Activated CD8-positive, alpha-beta T cell treated with anti-CD3 and anti-CD28 coated beads for 36 hours (primary cell): ENCODE measurements at regions not wholly inside any gene's neighbourhood (a gene's known extent, or its start where the extent isn't known, plus 50 kb on each side); places are given as distances from the start of the nearest gene placed in this dataset.
"Not testable (repeated sequence)": the region's sequence is repeated elsewhere in the genome, so short reads cannot be mapped to it uniquely, and the experiment has no call there.

ENCODE experiments used
- ATAC-seq: fragments of 200-7000 bp; cut with Tn5 transposase; one replicate; pipeline ENCODE4 v1.10.0; 2021; ENCODE audit warnings: mild to moderate bottlenecking, moderate library complexity
- CTCF ChIA-PET: fragments of 350-600 bp; sonication (Branson Sonifier 250); formaldehyde crosslinking; loops from one replicate; lab custom pipeline; 2021; ENCODE audit warnings: antibody characterized with exemption; lab: Charles Lee
- POLR2A ChIA-PET: fragments of 350-600 bp; sonication (Branson Sonifier 250); formaldehyde crosslinking; loops from one replicate; lab custom pipeline; 2021; ENCODE audit warnings: antibody characterized with exemption; lab: Charles Lee
- DNase-seq: peaks from one replicate; pipeline ENCODE4 v3.0.0-alpha.2; 2020
- H3K27ac Mint-ChIP-seq: one replicate; pipeline ENCODE4 v1.8.0; 2021; ENCODE audit warnings: mild to moderate bottlenecking, mixed read lengths
- H3K27me3 Mint-ChIP-seq: one replicate; pipeline ENCODE4 v1.8.0; 2021; ENCODE audit warnings: mixed read lengths
- H3K36me3 Mint-ChIP-seq: one replicate; pipeline ENCODE4 v1.8.0; 2021; ENCODE audit warnings: low read depth, mixed read lengths
- H3K4me1 Mint-ChIP-seq: one replicate; pipeline ENCODE4 v1.8.0; 2021; ENCODE audit warnings: low read depth, mixed read lengths
- H3K4me3 Mint-ChIP-seq: one replicate; pipeline ENCODE4 v1.8.0; 2021; ENCODE audit warnings: mild to moderate bottlenecking, moderate library complexity, mixed read lengths
- H3K9me3 Mint-ChIP-seq: one replicate; pipeline ENCODE4 v1.8.0; 2021; ENCODE audit warnings: mixed read lengths
- intact Hi-C: fragments of 100-400 bp; cut with micrococcal nuclease; formaldehyde crosslinking; loops from one replicate; pipeline ENCODE4 v1.10.0; 2022
- TF ChIP-seq, protein P1 (sequence below): fragments of 200-600 bp; IDR thresholded peaks from one replicate; pipeline ENCODE4 v1.8.0; 2022; ENCODE audit warnings: antibody characterized with exemption, mild to moderate bottlenecking

DNA sequence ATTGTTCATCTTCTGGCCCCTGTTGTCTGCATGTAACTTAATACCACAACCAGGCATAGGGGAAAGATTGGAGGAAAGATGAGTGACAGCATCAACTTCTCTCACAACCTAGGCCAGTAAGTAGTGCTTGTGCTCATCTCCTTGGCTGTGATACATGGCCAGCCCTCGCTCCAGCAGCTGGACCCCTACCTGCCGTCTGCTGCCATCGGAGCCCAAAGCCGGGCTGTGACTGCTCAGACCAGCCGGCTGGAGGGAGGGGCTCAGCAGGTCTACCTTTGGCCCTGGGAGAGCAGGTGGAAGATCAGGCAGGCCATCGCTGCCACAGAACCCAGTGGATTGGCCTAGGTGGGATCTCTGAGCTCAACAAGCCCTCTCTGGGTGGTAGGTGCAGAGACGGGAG lies 268.8 kb downstream of the OR4F29 start:
- H3K27me3 Mint-ChIP-seq, ATAC-seq, H3K9me3 Mint-ChIP-seq, H3K36me3 Mint-ChIP-seq, DNase-seq, intact Hi-C loops, H3K27ac Mint-ChIP-seq, POLR2A ChIA-PET, H3K4me1 Mint-ChIP-seq, H3K4me3 Mint-ChIP-seq, CTCF ChIA-PET: not testable (repeated sequence)

GRCh38 chr1:181247-182216 lies 269.9 kb downstream of the OR4F29 start:
- DNase-seq (peak; percentile 52), ATAC-seq (peak; percentile 45)
- H3K27me3 Mint-ChIP-seq, POLR2A ChIA-PET, intact Hi-C loops, H3K4me1 Mint-ChIP-seq, CTCF ChIA-PET, H3K4me3 Mint-ChIP-seq, H3K36me3 Mint-ChIP-seq, H3K9me3 Mint-ChIP-seq, H3K27ac Mint-ChIP-seq: not testable (repeated sequence)
- TF ChIP-seq, protein P1, sequence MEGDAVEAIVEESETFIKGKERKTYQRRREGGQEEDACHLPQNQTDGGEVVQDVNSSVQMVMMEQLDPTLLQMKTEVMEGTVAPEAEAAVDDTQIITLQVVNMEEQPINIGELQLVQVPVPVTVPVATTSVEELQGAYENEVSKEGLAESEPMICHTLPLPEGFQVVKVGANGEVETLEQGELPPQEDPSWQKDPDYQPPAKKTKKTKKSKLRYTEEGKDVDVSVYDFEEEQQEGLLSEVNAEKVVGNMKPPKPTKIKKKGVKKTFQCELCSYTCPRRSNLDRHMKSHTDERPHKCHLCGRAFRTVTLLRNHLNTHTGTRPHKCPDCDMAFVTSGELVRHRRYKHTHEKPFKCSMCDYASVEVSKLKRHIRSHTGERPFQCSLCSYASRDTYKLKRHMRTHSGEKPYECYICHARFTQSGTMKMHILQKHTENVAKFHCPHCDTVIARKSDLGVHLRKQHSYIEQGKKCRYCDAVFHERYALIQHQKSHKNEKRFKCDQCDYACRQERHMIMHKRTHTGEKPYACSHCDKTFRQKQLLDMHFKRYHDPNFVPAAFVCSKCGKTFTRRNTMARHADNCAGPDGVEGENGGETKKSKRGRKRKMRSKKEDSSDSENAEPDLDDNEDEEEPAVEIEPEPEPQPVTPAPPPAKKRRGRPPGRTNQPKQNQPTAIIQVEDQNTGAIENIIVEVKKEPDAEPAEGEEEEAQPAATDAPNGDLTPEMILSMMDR, result peak; percentile 80

DNA sequence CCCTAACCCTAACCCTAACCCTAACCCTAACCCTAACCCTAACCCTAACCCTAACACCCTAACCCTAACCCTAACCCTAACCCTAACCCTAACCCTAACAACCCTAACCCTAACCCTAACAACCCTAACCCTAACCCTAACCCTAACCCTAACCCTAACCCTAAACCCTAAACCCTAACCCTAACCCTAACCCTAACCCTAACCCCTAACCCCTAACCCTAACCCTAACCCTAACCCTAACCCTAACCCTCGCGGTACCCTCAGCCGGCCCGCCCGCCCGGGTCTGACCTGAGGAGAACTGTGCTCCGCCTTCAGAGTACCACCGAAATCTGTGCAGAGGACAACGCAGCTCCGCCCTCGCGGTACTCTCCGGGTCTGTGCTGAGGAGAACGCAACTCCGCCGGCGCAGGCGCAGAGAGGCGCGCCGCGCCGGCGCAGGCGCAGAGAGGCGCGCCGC lies 270.7 kb downstream of the OR4F29 start:
- H3K4me3 Mint-ChIP-seq, H3K27me3 Mint-ChIP-seq, CTCF ChIA-PET, H3K36me3 Mint-ChIP-seq, intact Hi-C loops, H3K27ac Mint-ChIP-seq, H3K4me1 Mint-ChIP-seq, POLR2A ChIA-PET, H3K9me3 Mint-ChIP-seq: not testable (repeated sequence)
- ATAC-seq (peak; percentile 37), DNase-seq (peak; percentile 18)

- ATAC-seq, intact Hi-C loops, POLR2A ChIA-PET, H3K4me1 Mint-ChIP-seq, H3K9me3 Mint-ChIP-seq, CTCF ChIA-PET, H3K36me3 Mint-ChIP-seq, H3K4me3 Mint-ChIP-seq, H3K27me3 Mint-ChIP-seq, DNase-seq, H3K27ac Mint-ChIP-seq: not testable (repeated sequence)
Observed at GRCh38 chr1:138842-139241, 312.6 kb downstream of the OR4F29 start.

DNA sequence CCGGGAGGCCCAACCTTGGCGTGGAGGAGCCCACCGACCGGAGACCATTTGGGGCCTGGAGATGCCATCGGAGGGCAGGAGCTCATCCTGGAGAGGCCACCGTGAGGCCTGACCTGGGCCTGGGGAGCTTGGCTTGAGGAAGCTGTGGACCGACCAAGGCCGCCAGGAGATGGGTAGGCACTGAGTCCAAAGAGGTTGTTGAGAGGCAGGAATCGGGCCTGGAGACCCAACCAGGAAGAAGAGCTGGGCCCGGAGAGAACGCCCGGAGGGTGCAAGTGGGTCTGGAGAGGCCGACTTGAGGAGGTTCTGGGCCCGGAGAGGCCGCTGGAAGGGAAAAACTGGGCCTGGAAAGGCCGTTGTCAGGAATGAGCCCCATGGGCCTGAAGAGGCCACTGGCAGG lies 313.8 kb downstream of the OR4F29 start:
- intact Hi-C loops, CTCF ChIA-PET, H3K36me3 Mint-ChIP-seq, POLR2A ChIA-PET, ATAC-seq, H3K27me3 Mint-ChIP-seq, DNase-seq, H3K4me3 Mint-ChIP-seq, H3K4me1 Mint-ChIP-seq, H3K9me3 Mint-ChIP-seq, H3K27ac Mint-ChIP-seq: not testable (repeated sequence)

GRCh38 chr1:136344-136932 lies 315.0 kb downstream of the OR4F29 start:
- intact Hi-C loops, H3K9me3 Mint-ChIP-seq, H3K36me3 Mint-ChIP-seq, H3K4me1 Mint-ChIP-seq, H3K27ac Mint-ChIP-seq, DNase-seq, CTCF ChIA-PET, POLR2A ChIA-PET, H3K4me3 Mint-ChIP-seq, H3K27me3 Mint-ChIP-seq, ATAC-seq: not testable (repeated sequence)

- CTCF ChIA-PET, H3K4me3 Mint-ChIP-seq, H3K9me3 Mint-ChIP-seq, ATAC-seq, H3K36me3 Mint-ChIP-seq, H3K4me1 Mint-ChIP-seq, H3K27ac Mint-ChIP-seq, POLR2A ChIA-PET, DNase-seq, H3K27me3 Mint-ChIP-seq, intact Hi-C loops: not testable (repeated sequence)
Observed at GRCh38 chr1:134936-135335, 316.5 kb downstream of the OR4F29 start.

DNA sequence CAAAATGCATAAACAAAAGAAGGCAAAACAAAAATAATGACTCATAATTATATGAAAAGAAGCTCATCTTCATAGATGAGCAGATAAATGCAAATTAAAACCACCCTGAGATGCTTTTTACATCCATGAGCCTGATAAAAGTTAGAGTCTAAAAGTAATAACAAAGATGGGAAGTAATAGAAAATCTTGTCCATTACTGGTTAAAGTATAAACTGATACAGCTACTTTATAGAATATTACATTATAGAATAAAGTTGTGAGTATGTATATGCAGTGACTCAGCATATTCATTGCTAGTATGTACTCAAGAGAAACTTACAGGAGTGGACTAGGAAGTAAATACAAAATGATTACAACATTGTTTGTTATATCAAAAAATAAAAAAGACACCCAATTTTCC lies 333.0 kb downstream of the OR4F29 start:
- CTCF ChIA-PET, H3K4me1 Mint-ChIP-seq, H3K27me3 Mint-ChIP-seq, intact Hi-C loops, H3K27ac Mint-ChIP-seq, POLR2A ChIA-PET, H3K36me3 Mint-ChIP-seq, DNase-seq, H3K9me3 Mint-ChIP-seq, H3K4me3 Mint-ChIP-seq, ATAC-seq: not testable (repeated sequence)

- DNase-seq, H3K36me3 Mint-ChIP-seq, H3K9me3 Mint-ChIP-seq, CTCF ChIA-PET, H3K4me3 Mint-ChIP-seq, H3K27me3 Mint-ChIP-seq, POLR2A ChIA-PET, H3K27ac Mint-ChIP-seq, ATAC-seq, H3K4me1 Mint-ChIP-seq, intact Hi-C loops: not testable (repeated sequence)
Observed at GRCh38 chr1:115534-115933, 335.9 kb downstream of the OR4F29 start.

DNA sequence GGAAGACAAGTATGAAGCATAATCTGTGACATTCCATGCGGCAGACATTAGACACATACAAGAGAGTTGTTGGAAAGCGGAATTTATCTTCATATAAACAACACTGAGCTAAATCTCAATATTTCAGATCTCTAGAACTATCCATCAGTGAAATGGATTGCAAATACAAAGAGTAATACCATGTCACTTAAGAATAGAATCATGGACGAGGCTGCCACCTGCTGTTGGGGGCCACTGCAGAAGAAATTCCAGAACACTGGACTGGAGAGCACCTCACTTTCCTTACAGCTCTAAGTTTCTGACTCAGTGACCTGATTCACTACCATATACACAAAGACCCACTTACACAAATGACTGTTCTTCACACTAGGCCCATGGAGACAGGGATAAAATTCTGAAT lies 346.7 kb downstream of the OR4F29 start:
- DNase-seq, result peak; percentile 4
- H3K9me3 Mint-ChIP-seq, H3K27ac Mint-ChIP-seq, ATAC-seq, CTCF ChIA-PET, H3K4me1 Mint-ChIP-seq, H3K27me3 Mint-ChIP-seq, intact Hi-C loops, POLR2A ChIA-PET, H3K36me3 Mint-ChIP-seq, H3K4me3 Mint-ChIP-seq: not testable (repeated sequence)

- H3K27ac Mint-ChIP-seq, DNase-seq, H3K36me3 Mint-ChIP-seq, CTCF ChIA-PET, H3K27me3 Mint-ChIP-seq, H3K9me3 Mint-ChIP-seq, H3K4me1 Mint-ChIP-seq, intact Hi-C loops, POLR2A ChIA-PET, ATAC-seq, H3K4me3 Mint-ChIP-seq: not testable (repeated sequence)
Observed at GRCh38 chr1:99481-99880, 352.0 kb downstream of the OR4F29 start.
